Neural cell (in vitro differentiated cells): ENCODE measurements at regions not wholly inside any gene's neighbourhood (a gene's known extent, or its start where the extent isn't known, plus 50 kb on each side); places are given as distances from the start of the nearest gene placed in this dataset.

Experiments used
- H2AFZ ChIP-seq: fragments of 200-600, 300-800 bp; sonication (generic), shearing (Covaris generic); 2 replicates; pipeline ENCODE4 v1.6.0; 2014; ENCODE audit warnings: low read depth, mild to moderate bottlenecking, antibody characterized with exemption, low read length, moderate library complexity
- H3F3A ChIP-seq: fragments of 200-600 bp; shearing (Covaris generic); 2 replicates; pipeline ENCODE4 v1.6.1; 2016; ENCODE audit warnings: mild to moderate bottlenecking, moderate library complexity, mixed read lengths, antibody characterized with exemption, low read length; ENCODE audit not compliant: insufficient read depth, poor library complexity, severe bottlenecking
- H3K27ac ChIP-seq: fragments of 200-600, 300-800 bp; sonication (generic), shearing (Covaris generic); 2 replicates; pipeline ENCODE4 v1.5.1; 2014; ENCODE audit warnings: mild to moderate bottlenecking, low read length, moderate library complexity
- H3K27me3 ChIP-seq: fragments of 300-800, 200-600 bp; sonication (generic), shearing (Covaris generic); 2 replicates; pipeline ENCODE4 v1.6.0; 2014; ENCODE audit warnings: mild to moderate bottlenecking, low read depth, low read length, moderate library complexity; ENCODE audit not compliant: insufficient read depth
- H3K36me3 ChIP-seq: fragments of 300-800, 200-600 bp; sonication (generic), shearing (Covaris generic); 2 replicates; pipeline ENCODE4 v1.5.1; 2014; ENCODE audit warnings: mild to moderate bottlenecking, antibody characterized with exemption, low read length, moderate library complexity; ENCODE audit not compliant: insufficient read depth
- H3K4me2 ChIP-seq: fragments of 300-800, 200-600 bp; sonication (generic), shearing (Covaris generic); 2 replicates; pipeline ENCODE4 v1.6.0; 2014; ENCODE audit warnings: mild to moderate bottlenecking, low read length
- H3K4me3 ChIP-seq: fragments of 300-800, 200-600 bp; sonication (generic), shearing (Covaris generic); 2 replicates; pipeline ENCODE4 v1.5.1; 2014; ENCODE audit warnings: mild to moderate bottlenecking, low read length, moderate library complexity
- H3K79me2 ChIP-seq: fragments of 200-600 bp; shearing (Covaris generic); replicated peaks from 2 replicates; pipeline ENCODE4 v1.6.0; 2014; ENCODE audit warnings: mild to moderate bottlenecking, low read length, moderate library complexity; ENCODE audit not compliant: insufficient read depth
- H3K9ac ChIP-seq: fragments of 300-800, 200-600 bp; sonication (generic), shearing (Covaris generic); 2 replicates; pipeline ENCODE4 v1.6.1; 2016; ENCODE audit warnings: mild to moderate bottlenecking, low read length, mixed read lengths
- H3K9me2 ChIP-seq: fragments of 200-600 bp; shearing (Covaris generic); 2 replicates; pipeline ENCODE4 v1.6.1; 2016; ENCODE audit warnings: mild to moderate bottlenecking, low read length, mixed read lengths; ENCODE audit not compliant: insufficient read depth
- H3K9me3 ChIP-seq: fragments of 200-600, 300-800 bp; sonication (generic), shearing (Covaris generic); 2 replicates; pipeline ENCODE4 v1.6.1; 2016; ENCODE audit warnings: mild to moderate bottlenecking, mixed run types, low read length, moderate library complexity, mixed read lengths
- H4K20me1 ChIP-seq: fragments of 200-600 bp; shearing (Covaris generic); 2 replicates; pipeline ENCODE4 v1.6.1; 2016; ENCODE audit warnings: mild to moderate bottlenecking, mixed run types; ENCODE audit not compliant: insufficient read depth
- EP300 ChIP-seq: fragments of 450-650 bp; conservative IDR thresholded peaks from 2 replicates; pipeline ENCODE4 v1.6.1; 2014; ENCODE audit warnings: antibody characterized with exemption, mild to moderate bottlenecking, moderate library complexity; ENCODE audit not compliant: poor library complexity, severe bottlenecking
- EZH2 ChIP-seq: fragments of 200-600, 300-800 bp; shearing (Covaris generic), sonication (generic); IDR thresholded peaks from 2 replicates; pipeline ENCODE4 v1.6.1; 2014; ENCODE audit warnings: antibody characterized with exemption, low read length, borderline replicate concordance, mild to moderate bottlenecking; ENCODE audit not compliant: insufficient read depth, poor library complexity, severe bottlenecking
- MXI1 ChIP-seq: fragments of 450-650 bp; conservative IDR thresholded peaks from 2 replicates; pipeline ENCODE4 v1.6.1; 2014; ENCODE audit warnings: antibody characterized with exemption, mild to moderate bottlenecking; ENCODE audit not compliant: poor library complexity, severe bottlenecking
- POLR2AphosphoS5 ChIP-seq: IDR thresholded peaks from 2 replicates; pipeline ENCODE4 v1.6.1; 2012
- RAD21 ChIP-seq: fragments of 450-650 bp; conservative IDR thresholded peaks from 2 replicates; pipeline ENCODE4 v1.6.1; 2014; ENCODE audit warnings: antibody characterized with exemption, mild to moderate bottlenecking, moderate library complexity
- SMC3 ChIP-seq: fragments of 450-650 bp; conservative IDR thresholded peaks from 2 replicates; pipeline ENCODE4 v1.6.1; 2014; ENCODE audit warnings: antibody characterized with exemption, mild to moderate bottlenecking, moderate library complexity; ENCODE audit not compliant: poor library complexity
- TAF1 ChIP-seq: IDR thresholded peaks from 2 replicates; pipeline ENCODE4 v1.6.1; 2012; ENCODE audit warnings: low read depth
- TF ChIP-seq, protein P1 (sequence below): fragments of 450-650 bp; IDR thresholded peaks from 2 replicates; pipeline ENCODE4 v1.5.1; 2014; ENCODE audit warnings: antibody characterized with exemption, mild to moderate bottlenecking, moderate library complexity; ENCODE audit not compliant: poor library complexity, severe bottlenecking
- TF ChIP-seq, protein P2 (sequence below): IDR thresholded peaks from 2 replicates; pipeline ENCODE4 v1.6.1; 2012; ENCODE audit warnings: borderline replicate concordance

DNA sequence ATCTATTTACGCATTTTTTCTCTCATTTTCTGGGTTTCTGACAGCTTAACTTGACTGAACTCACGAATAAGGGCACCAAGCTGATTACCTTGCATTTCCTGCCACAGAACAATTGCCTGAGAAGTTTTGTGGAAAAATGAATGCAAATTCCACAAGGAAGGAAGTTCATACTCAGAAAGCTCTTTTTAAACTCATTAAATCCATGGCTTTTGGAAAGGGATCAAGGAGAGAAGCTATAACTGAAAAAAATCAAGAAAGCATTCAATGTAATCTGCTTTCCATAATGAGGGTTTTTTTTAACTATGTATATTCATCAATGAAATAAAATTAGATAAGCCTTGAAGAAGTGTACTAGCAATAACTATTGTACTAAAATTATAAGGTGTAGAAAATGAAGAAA is 252.5 kb downstream of the GPM6A start:
- Histone ChIP-seq H4K20me1 (no peaks in the 10 kb centered on the region), H3K36me3 (no peaks in the 10 kb centered on the region), H3K79me2 (no peaks in the 10 kb centered on the region), H3K9me3 (no peaks in the 10 kb centered on the region), H3K9me2 (no peaks in the 10 kb centered on the region), H3F3A (no peaks in the 10 kb centered on the region), H3K4me2 (no peak overlapping the region), H3K4me3 (no peak overlapping the region), H3K27me3 (no peaks in the 10 kb centered on the region), H3K9ac (no peak overlapping the region), H3K27ac (no peak overlapping the region), H2AFZ (no peak overlapping the region)
- TF ChIP-seq MXI1: no peak
- TF ChIP-seq, protein P1, sequence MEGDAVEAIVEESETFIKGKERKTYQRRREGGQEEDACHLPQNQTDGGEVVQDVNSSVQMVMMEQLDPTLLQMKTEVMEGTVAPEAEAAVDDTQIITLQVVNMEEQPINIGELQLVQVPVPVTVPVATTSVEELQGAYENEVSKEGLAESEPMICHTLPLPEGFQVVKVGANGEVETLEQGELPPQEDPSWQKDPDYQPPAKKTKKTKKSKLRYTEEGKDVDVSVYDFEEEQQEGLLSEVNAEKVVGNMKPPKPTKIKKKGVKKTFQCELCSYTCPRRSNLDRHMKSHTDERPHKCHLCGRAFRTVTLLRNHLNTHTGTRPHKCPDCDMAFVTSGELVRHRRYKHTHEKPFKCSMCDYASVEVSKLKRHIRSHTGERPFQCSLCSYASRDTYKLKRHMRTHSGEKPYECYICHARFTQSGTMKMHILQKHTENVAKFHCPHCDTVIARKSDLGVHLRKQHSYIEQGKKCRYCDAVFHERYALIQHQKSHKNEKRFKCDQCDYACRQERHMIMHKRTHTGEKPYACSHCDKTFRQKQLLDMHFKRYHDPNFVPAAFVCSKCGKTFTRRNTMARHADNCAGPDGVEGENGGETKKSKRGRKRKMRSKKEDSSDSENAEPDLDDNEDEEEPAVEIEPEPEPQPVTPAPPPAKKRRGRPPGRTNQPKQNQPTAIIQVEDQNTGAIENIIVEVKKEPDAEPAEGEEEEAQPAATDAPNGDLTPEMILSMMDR: no peak
- no peak for TF ChIP-seq POLR2AphosphoS5
- TF ChIP-seq TAF1: no peak
- TF ChIP-seq EP300: no peak
- TF ChIP-seq EZH2: no peak
- TF ChIP-seq, protein P2, sequence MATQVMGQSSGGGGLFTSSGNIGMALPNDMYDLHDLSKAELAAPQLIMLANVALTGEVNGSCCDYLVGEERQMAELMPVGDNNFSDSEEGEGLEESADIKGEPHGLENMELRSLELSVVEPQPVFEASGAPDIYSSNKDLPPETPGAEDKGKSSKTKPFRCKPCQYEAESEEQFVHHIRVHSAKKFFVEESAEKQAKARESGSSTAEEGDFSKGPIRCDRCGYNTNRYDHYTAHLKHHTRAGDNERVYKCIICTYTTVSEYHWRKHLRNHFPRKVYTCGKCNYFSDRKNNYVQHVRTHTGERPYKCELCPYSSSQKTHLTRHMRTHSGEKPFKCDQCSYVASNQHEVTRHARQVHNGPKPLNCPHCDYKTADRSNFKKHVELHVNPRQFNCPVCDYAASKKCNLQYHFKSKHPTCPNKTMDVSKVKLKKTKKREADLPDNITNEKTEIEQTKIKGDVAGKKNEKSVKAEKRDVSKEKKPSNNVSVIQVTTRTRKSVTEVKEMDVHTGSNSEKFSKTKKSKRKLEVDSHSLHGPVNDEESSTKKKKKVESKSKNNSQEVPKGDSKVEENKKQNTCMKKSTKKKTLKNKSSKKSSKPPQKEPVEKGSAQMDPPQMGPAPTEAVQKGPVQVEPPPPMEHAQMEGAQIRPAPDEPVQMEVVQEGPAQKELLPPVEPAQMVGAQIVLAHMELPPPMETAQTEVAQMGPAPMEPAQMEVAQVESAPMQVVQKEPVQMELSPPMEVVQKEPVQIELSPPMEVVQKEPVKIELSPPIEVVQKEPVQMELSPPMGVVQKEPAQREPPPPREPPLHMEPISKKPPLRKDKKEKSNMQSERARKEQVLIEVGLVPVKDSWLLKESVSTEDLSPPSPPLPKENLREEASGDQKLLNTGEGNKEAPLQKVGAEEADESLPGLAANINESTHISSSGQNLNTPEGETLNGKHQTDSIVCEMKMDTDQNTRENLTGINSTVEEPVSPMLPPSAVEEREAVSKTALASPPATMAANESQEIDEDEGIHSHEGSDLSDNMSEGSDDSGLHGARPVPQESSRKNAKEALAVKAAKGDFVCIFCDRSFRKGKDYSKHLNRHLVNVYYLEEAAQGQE: no peak
- no peak for TF ChIP-seq RAD21
- TF ChIP-seq SMC3: no peak

DNA sequence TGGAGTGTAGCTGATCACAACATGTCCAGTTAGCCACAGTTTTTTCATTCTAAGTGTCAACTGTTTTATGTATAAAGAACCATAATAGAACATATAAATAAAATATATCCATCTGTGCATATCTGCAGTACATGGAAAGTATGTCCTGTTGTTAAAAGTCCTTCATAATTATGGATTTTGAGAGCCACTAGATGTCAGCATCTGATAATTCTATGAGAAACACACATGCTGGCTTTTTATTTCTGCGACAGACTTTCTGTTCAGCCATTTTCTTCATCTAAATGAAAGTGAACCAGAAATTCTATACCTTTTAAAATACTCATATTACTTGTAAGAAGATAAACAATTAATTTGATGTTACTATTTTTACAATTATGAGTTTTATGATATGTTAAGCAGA is 251.5 kb downstream of the GPM6A start:
- no peak overlapping the region for H3K27ac ChIP-seq

More for the DNA sequence above, 251.5 kb downstream of the GPM6A start:
- TF ChIP-seq TAF1 (no peak), EZH2 (no peak), POLR2AphosphoS5 (no peak), SMC3 (peak; percentile 93), RAD21 (peak; percentile 94)
- TF ChIP-seq, protein P1: peak; percentile 85
- Histone ChIP-seq H3K4me3 (no peak overlapping the region), H3K36me3 (no peaks in the 10 kb centered on the region), H3K9me2 (no peaks in the 10 kb centered on the region), H3K79me2 (no peaks in the 10 kb centered on the region), H4K20me1 (no peaks in the 10 kb centered on the region), H3K27me3 (no peaks in the 10 kb centered on the region), H2AFZ (no peak overlapping the region), H3K9me3 (no peaks in the 10 kb centered on the region), H3F3A (no peaks in the 10 kb centered on the region), H3K4me2 (no peak overlapping the region), H3K9ac (no peak overlapping the region)
